Colonic mucosa (tissue), 4 donors: ENCODE measurements at regions not wholly inside any gene's neighbourhood (a gene's known extent, or its start where the extent isn't known, plus 50 kb on each side); places are given as distances from the start of the nearest gene placed in this dataset.

Experiments used
- DNase-seq: peaks from one replicate; pipeline ENCODE4 v3.0.0-alpha.2; 2020
- H3K27ac ChIP-seq: fragments of 200-600 bp; one replicate; pipeline ENCODE4 v1.8.0; 2021
- H3K27me3 ChIP-seq: fragments of 200-600 bp; one replicate; pipeline ENCODE4 v1.8.0; 2021
- H3K36me3 ChIP-seq: fragments of 200-600 bp; one replicate; pipeline ENCODE4 v1.8.0; 2021
- H3K4me1 ChIP-seq: fragments of 200-600 bp; one replicate; pipeline ENCODE4 v1.8.0; 2021; ENCODE audit warnings: mild to moderate bottlenecking
- H3K4me3 ChIP-seq: fragments of 200-600 bp; one replicate; pipeline ENCODE4 v1.8.0; 2021
- H3K9ac ChIP-seq, 2 donors: one replicate each; pipeline ENCODE4 v1.7.0; 2013; ENCODE audit warnings: control low read depth in 2 of 2, low read depth in 2 of 2, low read length in 2 of 2
- H3K9me3 ChIP-seq: fragments of 200-600 bp; one replicate; pipeline ENCODE4 v1.8.0; 2021
- intact Hi-C: fragments of 100-400 bp; cut with DNase I; formaldehyde crosslinking; loops from one replicate; pipeline ENCODE4 v1.14.1; 2022
- TF ChIP-seq, protein P1 (sequence below): fragments of 200-600 bp; IDR thresholded peaks from one replicate; pipeline ENCODE4 v1.8.0; 2022; ENCODE audit warnings: antibody characterized with exemption, mild to moderate bottlenecking
- donor health status: healthy.
- donor health status: DM: no; HTN: no; CAD: no.
- donor health status: DM: no; HTN: no; CAD: no.

DNA sequence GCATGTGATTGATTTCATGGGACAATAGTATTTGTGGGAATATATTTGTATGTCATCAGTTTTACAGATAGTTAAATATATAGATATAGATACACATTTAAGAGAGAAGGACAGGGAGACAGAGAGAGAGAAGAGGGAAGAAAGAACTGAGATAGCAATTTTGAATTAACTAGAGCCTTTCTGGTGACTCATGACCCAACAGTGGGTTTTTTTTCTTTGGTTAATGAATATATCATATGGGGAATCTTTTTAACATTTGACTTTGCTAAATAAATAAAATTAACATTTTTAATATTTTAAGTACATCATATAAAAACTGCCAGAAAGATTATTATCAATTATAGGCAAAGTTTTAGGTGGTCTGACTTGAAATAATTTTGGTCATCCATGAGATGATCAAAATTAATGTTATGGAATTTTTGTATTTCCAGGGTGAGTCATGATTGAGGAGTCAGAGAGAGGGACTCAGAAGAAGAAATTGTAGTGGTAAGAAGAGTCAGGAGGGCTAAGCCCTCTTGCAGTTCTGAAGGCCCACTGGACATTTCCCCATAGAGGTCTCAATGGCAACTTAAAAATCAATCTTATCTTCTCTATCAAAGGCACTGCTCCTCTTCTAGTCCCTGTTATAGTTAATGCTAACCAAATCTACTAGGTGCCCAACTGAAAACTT lies 508.1 kb upstream of the MAP3K7 start:
- TF ChIP-seq, protein P1, sequence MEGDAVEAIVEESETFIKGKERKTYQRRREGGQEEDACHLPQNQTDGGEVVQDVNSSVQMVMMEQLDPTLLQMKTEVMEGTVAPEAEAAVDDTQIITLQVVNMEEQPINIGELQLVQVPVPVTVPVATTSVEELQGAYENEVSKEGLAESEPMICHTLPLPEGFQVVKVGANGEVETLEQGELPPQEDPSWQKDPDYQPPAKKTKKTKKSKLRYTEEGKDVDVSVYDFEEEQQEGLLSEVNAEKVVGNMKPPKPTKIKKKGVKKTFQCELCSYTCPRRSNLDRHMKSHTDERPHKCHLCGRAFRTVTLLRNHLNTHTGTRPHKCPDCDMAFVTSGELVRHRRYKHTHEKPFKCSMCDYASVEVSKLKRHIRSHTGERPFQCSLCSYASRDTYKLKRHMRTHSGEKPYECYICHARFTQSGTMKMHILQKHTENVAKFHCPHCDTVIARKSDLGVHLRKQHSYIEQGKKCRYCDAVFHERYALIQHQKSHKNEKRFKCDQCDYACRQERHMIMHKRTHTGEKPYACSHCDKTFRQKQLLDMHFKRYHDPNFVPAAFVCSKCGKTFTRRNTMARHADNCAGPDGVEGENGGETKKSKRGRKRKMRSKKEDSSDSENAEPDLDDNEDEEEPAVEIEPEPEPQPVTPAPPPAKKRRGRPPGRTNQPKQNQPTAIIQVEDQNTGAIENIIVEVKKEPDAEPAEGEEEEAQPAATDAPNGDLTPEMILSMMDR = no peak
- DNase-seq = no peak
- Histone ChIP-seq H3K4me3 (no peak overlapping the region), H3K27ac (no peak overlapping the region), H3K4me1 (no peaks in the 10 kb centered on the region), H3K36me3 (no peaks in the 10 kb centered on the region), H3K9ac (no peak overlapping the region), H3K9me3 (no peaks in the 10 kb centered on the region), H3K27me3 (no peaks in the 10 kb centered on the region)
- intact Hi-C loops = no loop called here

GRCh38 chr6:91094341-91094740 lies 507.5 kb upstream of the MAP3K7 start:
- Histone ChIP-seq H3K27me3 (no peaks in the 10 kb centered on the region), H3K4me3 (no peak overlapping the region), H3K4me1 (no peaks in the 10 kb centered on the region), H3K9ac (no peak overlapping the region), H3K9me3 (no peaks in the 10 kb centered on the region), H3K27ac (no peak overlapping the region), H3K36me3 (no peaks in the 10 kb centered on the region)
- intact Hi-C loops = no loop called here
- no peak for DNase-seq
- TF ChIP-seq, protein P1 = no peak

DNA sequence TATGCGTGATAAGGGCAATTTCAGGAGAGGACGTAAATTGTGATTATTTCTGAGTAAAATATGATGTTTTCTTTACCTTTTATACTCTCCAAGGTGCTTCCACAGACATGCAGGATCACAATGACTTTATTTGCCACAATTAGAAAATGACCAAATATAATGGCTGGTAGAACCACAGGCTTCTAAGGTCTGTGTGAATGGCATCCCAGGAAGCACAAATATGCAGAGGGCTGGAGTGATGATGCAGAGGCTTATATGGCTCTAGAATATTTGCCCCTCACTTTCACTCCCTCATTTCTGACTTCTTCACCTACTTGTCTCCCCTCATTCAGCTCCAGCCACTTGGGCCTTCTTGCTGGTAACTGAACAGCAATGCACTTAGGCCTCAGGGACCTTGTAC lies 502.1 kb upstream of the MAP3K7 start:
- Histone ChIP-seq H3K27ac (no peak overlapping the region), H3K27me3 (no peaks in the 10 kb centered on the region), H3K4me1 (no peaks in the 10 kb centered on the region), H3K4me3 (no peak overlapping the region), H3K36me3 (no peaks in the 10 kb centered on the region), H3K9ac (no peak overlapping the region), H3K9me3 (no peaks in the 10 kb centered on the region)
- no peak for DNase-seq
- TF ChIP-seq, protein P1 = no peak
- intact Hi-C loops = no loop called here

DNA sequence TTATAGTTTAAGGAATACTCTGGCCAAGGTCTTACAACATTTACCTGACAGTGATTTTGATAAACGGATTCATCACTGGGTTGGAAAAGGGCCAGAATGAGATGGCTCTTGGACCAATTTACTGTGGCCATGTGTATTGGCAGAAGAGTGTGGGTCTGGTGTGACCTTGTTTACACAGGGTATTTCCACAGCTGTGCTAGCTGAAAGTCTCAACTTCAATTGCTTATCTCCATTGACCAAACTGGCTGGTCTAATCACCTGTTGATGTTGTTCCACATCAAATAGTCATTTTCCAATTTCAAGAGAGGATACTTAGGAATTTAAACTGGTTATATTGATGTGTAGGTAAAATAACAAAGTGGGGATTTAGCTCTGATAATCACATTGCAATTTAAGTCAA lies 501.6 kb upstream of the MAP3K7 start:
- H3K9ac ChIP-seq = no peak overlapping the region
- H3K27me3 ChIP-seq = no peaks in the 10 kb centered on the region
- DNase-seq = no peak
- no peaks in the 10 kb centered on the region for H3K4me1 ChIP-seq
- intact Hi-C loops = no loop called here
- H3K9me3 ChIP-seq = no peaks in the 10 kb centered on the region
- no peak overlapping the region for H3K4me3 ChIP-seq
- no peaks in the 10 kb centered on the region for H3K36me3 ChIP-seq
- TF ChIP-seq, protein P1 = no peak
- no peak overlapping the region for H3K27ac ChIP-seq

DNA sequence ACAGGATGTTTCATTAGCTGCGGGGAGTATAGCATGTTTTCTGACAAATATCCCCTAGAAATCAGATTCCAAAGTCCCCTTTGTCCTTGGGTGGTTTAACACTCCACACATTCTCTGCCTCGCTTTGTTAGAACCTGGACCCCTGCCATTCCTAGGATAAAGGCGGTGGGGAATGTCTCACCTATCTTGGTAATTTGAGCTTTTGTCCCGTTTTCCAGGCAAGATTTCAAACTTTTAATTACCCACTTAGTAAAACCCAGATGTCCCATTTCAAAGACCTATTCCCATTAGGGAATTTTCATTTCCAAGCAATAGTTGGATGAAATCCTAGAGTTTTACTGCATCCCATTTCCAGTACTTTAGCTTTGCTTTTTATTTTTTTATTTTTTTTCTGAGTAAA lies 501.0 kb upstream of the MAP3K7 start:
- Histone ChIP-seq H3K36me3 (no peaks in the 10 kb centered on the region), H3K4me1 (no peaks in the 10 kb centered on the region), H3K9me3 (no peaks in the 10 kb centered on the region), H3K4me3 (no peak overlapping the region), H3K9ac (no peak overlapping the region), H3K27me3 (no peaks in the 10 kb centered on the region), H3K27ac (no peak overlapping the region)
- TF ChIP-seq, protein P1 = no peak
- intact Hi-C loops = no loop called here
- no peak for DNase-seq
